NCI-H2227 (cell line): ENCODE measurements at regions not wholly inside any gene's neighbourhood (a gene's known extent, or its start where the extent isn't known, plus 50 kb on each side); places are given as distances from the start of the nearest gene placed in this dataset.

Source experiments
- DNase-seq: peaks from one replicate; lab custom pipeline; 2025; ENCODE audit not compliant: unreplicated experiment; lab: John Stamatoyannopoulos, UW

DNA sequence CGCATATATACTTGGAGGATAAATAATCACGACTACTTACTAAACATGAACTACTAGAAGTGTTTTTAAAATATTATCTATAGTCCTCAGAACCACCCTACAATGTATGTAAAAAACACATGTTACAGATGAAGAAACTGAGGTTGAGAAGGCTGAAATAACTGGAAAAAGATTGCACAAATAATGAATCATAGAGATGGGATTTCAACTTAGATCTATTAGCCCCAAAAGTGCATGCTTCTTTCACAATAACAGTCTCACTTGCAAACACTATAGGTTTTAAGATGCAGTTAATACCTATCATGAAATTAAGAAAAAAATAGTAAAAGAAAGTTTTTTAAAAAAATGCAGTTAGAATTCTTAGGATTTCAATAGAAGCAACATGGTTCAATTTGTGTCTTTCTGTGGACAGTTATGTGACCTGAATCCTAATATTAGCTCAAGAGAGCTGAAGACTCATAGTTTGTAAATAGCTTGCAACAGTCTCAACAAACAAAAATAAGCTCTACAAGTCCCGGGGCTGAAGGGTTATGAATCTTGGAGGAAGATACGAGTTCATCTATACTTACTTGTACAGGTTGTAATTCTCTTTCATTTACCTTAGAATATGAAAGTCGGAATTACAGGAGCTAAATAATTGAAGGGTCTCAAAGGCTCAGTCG lies 58.6 kb upstream of the NTPCR start:
- DNase-seq = no peak

DNA sequence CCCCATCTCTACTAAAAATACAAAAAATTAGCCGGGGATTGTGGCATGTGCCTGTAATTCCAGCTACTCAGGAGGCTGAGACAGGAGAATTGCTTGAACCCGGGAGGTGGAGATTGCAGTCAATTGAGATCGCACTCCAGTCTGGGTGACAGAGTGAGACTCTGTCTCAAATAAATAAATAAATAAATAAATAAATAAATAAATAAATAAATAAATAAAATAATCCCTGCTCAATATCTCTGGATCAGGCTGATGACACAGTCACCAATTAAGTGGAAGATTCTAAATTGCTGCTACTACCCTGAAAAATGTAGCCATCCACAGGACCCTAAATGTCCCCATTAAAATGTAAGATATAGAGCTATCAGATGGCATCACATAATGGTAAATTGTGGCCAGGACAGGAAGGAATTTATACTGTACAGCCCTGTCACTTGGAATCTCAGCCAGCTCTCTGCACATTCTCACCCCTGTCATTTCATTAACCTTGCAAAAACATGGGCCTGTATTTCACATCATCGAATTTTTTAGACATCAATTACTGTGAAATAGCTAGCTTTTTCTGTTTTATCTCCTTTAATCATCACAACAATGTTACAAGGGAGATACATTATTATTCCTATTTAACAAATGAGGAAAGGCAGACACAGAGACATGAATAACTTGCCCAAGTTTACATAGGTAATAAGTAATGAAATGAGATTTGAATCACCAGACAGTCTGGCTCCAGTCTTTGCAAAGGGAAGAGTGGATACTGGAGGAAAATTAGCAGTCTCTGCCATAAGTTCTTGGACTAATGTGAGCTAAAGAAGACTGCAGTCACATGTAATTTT lies 56.7 kb upstream of the NTPCR start:
- no peak for DNase-seq

DNA sequence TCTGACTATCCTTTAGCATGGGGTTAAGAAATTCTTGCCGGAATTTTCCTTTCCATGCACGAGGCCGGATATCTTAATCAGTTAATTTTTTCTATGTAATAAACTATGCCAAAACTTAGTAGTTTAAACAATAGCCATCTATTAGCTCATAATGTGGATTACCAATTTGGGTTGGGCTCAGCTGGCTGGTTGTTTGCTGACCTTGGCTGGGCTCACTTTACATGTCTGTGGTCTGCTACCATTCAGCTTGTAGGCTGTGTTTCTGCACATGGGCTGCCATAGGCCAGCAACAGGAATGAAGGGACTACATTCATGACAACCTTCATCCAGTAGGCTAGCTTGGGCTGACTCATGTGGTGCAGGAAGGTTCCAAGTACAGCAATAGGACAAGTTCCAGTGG lies 56.0 kb upstream of the NTPCR start:
- DNase-seq = no peak

DNA sequence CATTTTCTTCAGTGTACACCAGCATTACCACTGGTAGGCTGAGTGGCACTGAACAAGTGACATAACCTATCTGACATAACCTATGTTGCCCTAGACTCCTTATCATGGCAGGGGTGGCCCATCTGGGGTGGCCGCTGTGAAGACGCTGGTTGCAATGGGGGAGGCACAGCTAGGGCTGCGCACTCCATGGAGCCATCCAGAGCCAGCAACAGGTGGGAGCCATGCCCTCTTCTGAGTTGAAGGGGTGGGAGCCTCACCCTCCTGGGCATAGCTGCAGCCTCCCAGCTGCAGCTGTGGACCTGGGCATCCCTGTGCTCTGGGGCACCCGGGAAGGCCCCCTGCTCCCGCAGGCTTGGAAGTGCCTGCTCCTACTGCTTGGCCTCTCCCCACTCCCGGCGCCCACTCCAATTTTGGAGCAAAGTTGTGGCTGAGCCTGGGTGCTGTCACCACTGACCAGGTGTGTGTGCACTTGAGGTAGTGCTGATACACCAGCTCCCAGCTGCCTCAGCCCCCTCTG lies 52.4 kb upstream of the NTPCR start:
- no peak for DNase-seq

DNA sequence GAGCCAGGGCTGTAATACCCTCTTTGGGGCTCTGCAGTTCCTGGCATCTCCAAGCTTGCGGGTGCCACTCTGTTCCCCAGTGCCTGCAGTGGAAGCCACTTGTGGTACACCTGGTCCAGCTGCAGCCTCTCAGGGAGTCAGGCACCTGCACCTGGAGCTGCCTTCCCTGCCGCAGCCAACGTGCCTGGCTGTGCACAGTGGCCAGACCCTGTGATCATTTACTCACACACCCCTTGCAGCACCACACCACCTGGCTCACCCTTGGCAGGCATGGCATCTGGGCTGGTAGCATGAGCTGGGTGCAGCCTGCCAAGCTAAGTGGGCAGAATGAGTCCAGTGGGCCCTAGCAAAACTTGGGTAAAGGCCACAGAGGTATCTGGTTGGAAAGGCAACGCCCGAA lies 51.1 kb upstream of the NTPCR start:
- no peak for DNase-seq

DNA sequence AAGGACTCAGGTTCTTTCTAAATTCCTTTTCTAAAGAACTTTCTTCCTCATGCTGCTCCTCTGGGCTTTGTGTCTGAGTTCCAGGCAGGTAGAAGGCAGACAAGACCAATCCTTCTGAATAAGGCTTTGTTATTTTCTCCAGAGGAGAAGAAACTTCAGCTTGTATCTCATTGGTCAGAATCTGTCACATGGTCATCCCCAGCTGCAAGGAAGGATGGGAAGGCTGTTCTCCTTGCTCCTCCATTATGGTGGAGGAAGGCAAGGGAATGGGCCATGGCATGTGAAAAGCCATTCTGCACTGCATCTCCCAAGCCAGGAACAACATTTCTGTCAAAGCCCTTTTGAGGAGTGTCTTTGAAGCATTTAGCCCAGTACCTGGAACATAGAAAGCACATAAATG lies 50.6 kb upstream of the NTPCR start:
- no peak for DNase-seq
